ENCODE measurements at regions not wholly inside any gene's neighbourhood (a gene's known extent, or its start where the extent isn't known, plus 50 kb on each side); places are given as distances from the start of the nearest gene placed in this dataset.

GRCh38 chrX:43605351-43605750 lies 50.7 kb upstream of the MAOA start:
- H2AFZ ChIP-seq (ENCODE audit: low read length) = no peak overlapping the region
- H3K4me1 ChIP-seq (ENCODE audit: control insufficient read depth, extremely low read depth, insufficient read depth, low read length) = no peaks in the 10 kb centered on the region
- H3K4me2 ChIP-seq (ENCODE audit: extremely low read depth, insufficient read depth, low read length) = no peak overlapping the region
- no peak overlapping the region for H3K9ac ChIP-seq (ENCODE audit: insufficient read depth, low read length)
- no peak overlapping the region for H3K27ac ChIP-seq (ENCODE audit: insufficient read depth, low read length)
- H3K36me3 ChIP-seq (ENCODE audit: control insufficient read depth, insufficient read depth, low read length) = no peaks in the 10 kb centered on the region
- H3K79me2 ChIP-seq (ENCODE audit: control insufficient read depth, insufficient read depth, low read length) = no peaks in the 10 kb centered on the region
- H3K9me3 ChIP-seq (ENCODE audit: control insufficient read depth, insufficient read depth, low read depth, low read length) = no peaks in the 10 kb centered on the region
- no peak for TF ChIP-seq EZH2 (IDR thresholded peaks at IDR 0.05; ENCODE audit: low read length, missing control alignments)
- TF ChIP-seq CTCF (conservative IDR thresholded peaks at IDR 0.05 in 1 of 2, IDR thresholded peaks at IDR 0.05 in 1 of 2; ENCODE audit: low read depth in 1 of 2, low read length in 2 of 2) = no peak
- H3K4me3 ChIP-seq (replicated peaks in 1 of 4; ENCODE audit: control extremely low read depth in 1 of 4, insufficient read depth in 1 of 4, low read depth in 3 of 4, low read length in 4 of 4) = no peak overlapping the region
- no peak for DNase-seq (ENCODE audit: low read depth in 2 of 2)
- no peaks in the 10 kb centered on the region for H4K20me1 ChIP-seq (ENCODE audit: control insufficient read depth, extremely low read depth, insufficient read depth, low read length)
- H3K27me3 ChIP-seq (ENCODE audit: control insufficient read depth, insufficient read depth, low read length) = no peaks in the 10 kb centered on the region
